ENCODE measurements at regions not wholly inside any gene's neighbourhood (a gene's known extent, or its start where the extent isn't known, plus 50 kb on each side); places are given as distances from the start of the nearest gene placed in this dataset.

DNA sequence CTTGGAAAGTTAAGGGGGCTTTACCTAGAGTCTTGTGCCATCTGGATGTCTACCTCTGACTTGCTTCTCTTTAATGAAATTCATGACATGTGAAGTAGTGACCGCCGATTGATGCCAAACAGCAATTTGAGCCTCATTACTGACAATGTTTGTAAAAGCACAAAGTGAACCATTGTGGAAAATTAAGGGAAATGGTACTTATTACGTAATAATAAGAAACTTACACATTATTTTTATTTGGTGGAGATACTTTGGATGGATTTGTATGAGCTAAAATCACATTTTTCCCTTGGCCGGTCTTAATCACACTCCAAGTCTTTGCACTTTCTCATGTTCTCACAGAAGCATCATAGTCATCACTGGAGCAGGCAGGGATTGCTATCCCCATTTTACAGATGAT, 265.1 kb upstream of the KLF6 start:
- TF ChIP-seq CTCF (IDR thresholded peaks at IDR 0.05; ENCODE audit: insufficient read depth, low read length, poor library complexity, severe bottlenecking) (no peak), EZH2phosphoT487 (conservative IDR thresholded peaks at IDR 0.05; ENCODE audit: low read length) (no peak)
